PC-3 (cell line): ENCODE measurements at regions not wholly inside any gene's neighbourhood (a gene's known extent, or its start where the extent isn't known, plus 50 kb on each side); places are given as distances from the start of the nearest gene placed in this dataset.

Experiments used
- ATAC-seq: fragments of 200-7000 bp; cut with Tn5 transposase; 2 replicates; pipeline ENCODE4 v1.9.1; 2020; ENCODE audit warnings: mild to moderate bottlenecking, moderate library complexity
- BruUV-seq: library from RNA; stranded (reverse); fragments of 400-500 nt; replicated peaks from 2 replicates; lab custom pipeline; 2021; lab: Mats Ljungman, UMichigan
- CTCF ChIA-PET: fragments of 300-600 bp; sonication (Branson Sonifier 250); formaldehyde crosslinking; loops from one replicate; lab custom pipeline; 2022; ENCODE audit warnings: antibody characterized with exemption; lab: Charles Lee
- POLR2A ChIA-PET: fragments of 300-600 bp; sonication (Branson Sonifier 250); formaldehyde crosslinking; loops from one replicate; lab custom pipeline; 2022; ENCODE audit warnings: antibody characterized with exemption; ENCODE audit not compliant: unreplicated experiment; lab: Charles Lee
- DNase-seq: peaks from one replicate; pipeline ENCODE4 v3.0.0-alpha.2; 2015
- H2AFZ ChIP-seq: fragments of 300-600 bp; sonication (generic); 2 replicates; pipeline ENCODE4 v1.6.0; 2016; ENCODE audit warnings: antibody characterized with exemption, low read length
- H3F3A ChIP-seq: fragments of 300-600 bp; sonication (generic); one replicate; pipeline ENCODE4 v1.6.0; 2017; ENCODE audit warnings: antibody characterized with exemption, low read length, control low read depth, mild to moderate bottlenecking; ENCODE audit not compliant: unreplicated experiment
- H3K27ac ChIP-seq: fragments of 300-600 bp; sonication (generic); 2 replicates; pipeline ENCODE4 v1.5.1; 2016; ENCODE audit warnings: mild to moderate bottlenecking, low read length
- H3K27me3 ChIP-seq: fragments of 300-600 bp; sonication (generic); 2 replicates; pipeline ENCODE4 v1.6.1; 2016; ENCODE audit warnings: low read length, mixed read lengths
- H3K36me3 ChIP-seq: fragments of 300-600 bp; sonication (generic); 2 replicates; pipeline ENCODE4 v1.6.1; 2016; ENCODE audit warnings: low read depth, mixed run types, low read length, mixed read lengths
- H3K4me1 ChIP-seq: fragments of 300-600 bp; sonication (generic); 2 replicates; pipeline ENCODE4 v1.5.1; 2016; ENCODE audit warnings: low read length; ENCODE audit not compliant: insufficient read depth
- H3K4me2 ChIP-seq: fragments of 300-600 bp; sonication (generic); 2 replicates; pipeline ENCODE4 v1.6.0; 2016; ENCODE audit warnings: low read length
- H3K4me3 ChIP-seq: fragments of 300-600 bp; sonication (generic); 2 replicates; pipeline ENCODE4 v1.5.1; 2016; ENCODE audit warnings: mild to moderate bottlenecking, low read length, mixed read lengths
- H3K79me2 ChIP-seq: fragments of 300-600 bp; sonication (generic); 2 replicates; pipeline ENCODE4 v1.6.1; 2017; ENCODE audit warnings: low read length, mixed read lengths
- H3K9ac ChIP-seq: fragments of 300-600 bp; sonication (generic); 2 replicates; pipeline ENCODE4 v1.6.0; 2016; ENCODE audit warnings: mild to moderate bottlenecking, low read length
- H3K9me2 ChIP-seq: fragments of 300-600 bp; sonication (generic); replicated peaks from 2 replicates; pipeline ENCODE4 v1.6.1; 2016; ENCODE audit warnings: mixed run types, low read length, mixed read lengths
- H3K9me3 ChIP-seq: fragments of 300-600 bp; sonication (generic); 2 replicates; pipeline ENCODE4 v1.6.1; 2016; ENCODE audit warnings: low read length, mixed read lengths
- H4K20me1 ChIP-seq: fragments of 300-600 bp; sonication (generic); 2 replicates; pipeline ENCODE4 v1.6.1; 2016; ENCODE audit warnings: low read length, mixed read lengths
- EZH2 ChIP-seq: fragments of 300-600 bp; sonication (generic); IDR thresholded peaks from one replicate; pipeline ENCODE4 v1.6.1; 2017; ENCODE audit warnings: antibody characterized with exemption, mild to moderate bottlenecking, low read length; ENCODE audit not compliant: unreplicated experiment
- EZH2phosphoT487 ChIP-seq: fragments of 300-600 bp; sonication (generic); IDR thresholded peaks from 2 replicates; pipeline ENCODE4 v1.6.1; 2018; ENCODE audit warnings: mild to moderate bottlenecking, antibody characterized with exemption, low read length, borderline replicate concordance
- intact Hi-C: fragments of 100-400 bp; cut with micrococcal nuclease; formaldehyde crosslinking; loops from 2 replicates; pipeline ENCODE4 v1.9.0; 2023
- TF ChIP-seq, protein P1 (sequence below): fragments of 300-600 bp; sonication (generic); conservative IDR thresholded peaks from 2 replicates; pipeline ENCODE4 v1.5.1; 2017; ENCODE audit warnings: antibody characterized with exemption, low read depth, mild to moderate bottlenecking, low read length

DNA sequence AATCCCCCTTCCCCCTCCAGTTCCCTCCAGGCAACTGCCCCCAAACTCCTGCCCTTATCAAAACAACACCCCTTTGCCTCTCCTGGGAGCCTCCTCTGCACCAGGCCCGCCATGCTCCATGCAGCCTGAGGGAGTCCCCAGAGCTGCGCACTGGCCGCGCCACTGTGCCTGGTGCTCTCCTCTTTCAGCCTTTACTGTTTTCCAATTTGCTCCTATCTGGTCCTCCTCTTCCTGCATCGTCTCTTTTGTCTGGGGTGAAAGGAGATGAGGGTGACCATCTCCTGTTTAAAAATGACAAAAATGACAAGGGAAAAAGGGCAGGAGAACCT, 165.8 kb upstream of the ADCY1 start:
- H3K27me3 ChIP-seq = no peaks in the 10 kb centered on the region
- no TSS peak for BruUV-seq
- H3K9me3 ChIP-seq = no peaks in the 10 kb centered on the region
- ChIA-PET CTCF (no interaction called here), POLR2A (no interaction called here)
- H2AFZ ChIP-seq = no peak overlapping the region
- no peaks in the 10 kb centered on the region for H3K79me2 ChIP-seq
- no peak overlapping the region for H3K9ac ChIP-seq
- H3K4me3 ChIP-seq = no peak overlapping the region
- H3K27ac ChIP-seq = no peak overlapping the region
- no peaks in the 10 kb centered on the region; the same call in 1 of the 2 replicates for H3K36me3 ChIP-seq
- no peaks in the 10 kb centered on the region for H3F3A ChIP-seq
- TF ChIP-seq, protein P1, sequence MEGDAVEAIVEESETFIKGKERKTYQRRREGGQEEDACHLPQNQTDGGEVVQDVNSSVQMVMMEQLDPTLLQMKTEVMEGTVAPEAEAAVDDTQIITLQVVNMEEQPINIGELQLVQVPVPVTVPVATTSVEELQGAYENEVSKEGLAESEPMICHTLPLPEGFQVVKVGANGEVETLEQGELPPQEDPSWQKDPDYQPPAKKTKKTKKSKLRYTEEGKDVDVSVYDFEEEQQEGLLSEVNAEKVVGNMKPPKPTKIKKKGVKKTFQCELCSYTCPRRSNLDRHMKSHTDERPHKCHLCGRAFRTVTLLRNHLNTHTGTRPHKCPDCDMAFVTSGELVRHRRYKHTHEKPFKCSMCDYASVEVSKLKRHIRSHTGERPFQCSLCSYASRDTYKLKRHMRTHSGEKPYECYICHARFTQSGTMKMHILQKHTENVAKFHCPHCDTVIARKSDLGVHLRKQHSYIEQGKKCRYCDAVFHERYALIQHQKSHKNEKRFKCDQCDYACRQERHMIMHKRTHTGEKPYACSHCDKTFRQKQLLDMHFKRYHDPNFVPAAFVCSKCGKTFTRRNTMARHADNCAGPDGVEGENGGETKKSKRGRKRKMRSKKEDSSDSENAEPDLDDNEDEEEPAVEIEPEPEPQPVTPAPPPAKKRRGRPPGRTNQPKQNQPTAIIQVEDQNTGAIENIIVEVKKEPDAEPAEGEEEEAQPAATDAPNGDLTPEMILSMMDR = no peak
- no peak for TF ChIP-seq EZH2phosphoT487
- TF ChIP-seq EZH2 = no peak
- H3K4me1 ChIP-seq = peaks cover 7% of the 10 kb centered on the region; the same call in 1 of the 2 replicates
- intact Hi-C loops = no loop called here
- no peaks in the 10 kb centered on the region for H4K20me1 ChIP-seq
- DNase-seq = no peak
- ATAC-seq = no peak
- H3K4me2 ChIP-seq = no peak overlapping the region
- H3K9me2 ChIP-seq = no peaks in the 10 kb centered on the region

DNA sequence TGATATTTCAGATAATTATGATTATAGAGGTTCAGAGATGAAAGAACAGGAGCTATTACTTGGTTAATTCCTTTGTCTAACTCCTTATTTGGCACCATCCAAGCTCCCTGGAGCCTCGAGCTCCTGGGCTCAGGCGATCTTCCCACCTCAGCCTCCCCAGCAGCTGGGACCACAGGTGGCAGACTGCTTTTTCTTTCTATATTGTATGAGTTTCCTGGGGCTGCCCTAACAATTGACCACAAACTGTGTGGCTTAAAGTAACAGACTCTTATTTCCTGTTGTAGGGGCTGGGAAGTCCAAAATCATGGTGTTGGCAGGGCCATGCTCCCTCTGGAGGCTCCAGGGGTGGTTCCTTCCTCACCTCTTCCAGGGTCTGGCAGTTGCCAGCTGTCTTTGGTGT, 163.3 kb upstream of the ADCY1 start:
- no peak overlapping the region for H3K27ac ChIP-seq
- H3K9ac ChIP-seq = no peak overlapping the region
- H2AFZ ChIP-seq = no peak overlapping the region
- DNase-seq (no peak), ATAC-seq (no peak)
- H3K36me3 ChIP-seq = no peaks in the 10 kb centered on the region
- H4K20me1 ChIP-seq = no peaks in the 10 kb centered on the region
- ChIA-PET POLR2A (no interaction called here), CTCF (no interaction called here)
- H3K27me3 ChIP-seq = no peaks in the 10 kb centered on the region
- no peaks in the 10 kb centered on the region for H3K79me2 ChIP-seq
- H3K4me3 ChIP-seq = no peak overlapping the region
- no peaks in the 10 kb centered on the region for H3K4me1 ChIP-seq
- TF ChIP-seq EZH2 = no peak
- TF ChIP-seq, protein P1 = no peak
- TF ChIP-seq EZH2phosphoT487 = no peak
- no peaks in the 10 kb centered on the region for H3K9me3 ChIP-seq
- BruUV-seq = no TSS peak
- H3F3A ChIP-seq = no peaks in the 10 kb centered on the region
- H3K4me2 ChIP-seq = no peak overlapping the region
- H3K9me2 ChIP-seq = no peaks in the 10 kb centered on the region
- intact Hi-C loops = no loop called here

DNA sequence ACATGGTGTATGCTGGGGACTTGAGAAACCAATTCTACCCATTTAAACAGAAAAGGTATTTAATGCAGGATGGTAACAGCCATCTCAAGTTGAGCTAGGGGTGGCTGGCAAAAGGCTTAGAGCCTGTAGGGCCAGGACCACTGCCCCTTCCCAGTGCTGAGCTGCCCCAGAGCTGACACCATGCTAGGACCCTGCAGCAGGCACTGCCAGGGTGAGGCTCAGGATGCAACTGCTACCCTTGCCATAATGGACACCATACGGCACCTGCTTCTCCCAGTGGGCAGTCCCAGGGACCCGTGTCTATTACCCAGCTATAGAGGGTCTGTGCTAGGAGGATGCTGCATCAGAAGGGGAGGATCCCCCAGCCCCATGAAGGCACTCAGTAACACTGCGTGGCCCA, 160.7 kb upstream of the ADCY1 start:
- Histone ChIP-seq H3K4me3 (no peak overlapping the region), H3K9me3 (no peaks in the 10 kb centered on the region), H3K27me3 (no peaks in the 10 kb centered on the region), H3K4me2 (no peak overlapping the region), H3K4me1 (no peaks in the 10 kb centered on the region), H3K9me2 (no peaks in the 10 kb centered on the region), H2AFZ (no peak overlapping the region), H3K9ac (no peak overlapping the region), H3K27ac (no peak overlapping the region), H4K20me1 (no peaks in the 10 kb centered on the region), H3F3A (no peaks in the 10 kb centered on the region), H3K36me3 (no peaks in the 10 kb centered on the region), H3K79me2 (no peaks in the 10 kb centered on the region)
- intact Hi-C loops = no loop called here
- BruUV-seq = no TSS peak
- DNase-seq (no peak), ATAC-seq (no peak)
- TF ChIP-seq, protein P1 = no peak
- TF ChIP-seq EZH2phosphoT487 (no peak), EZH2 (no peak)
- POLR2A ChIA-PET = no interaction called here
- CTCF ChIA-PET = no interaction called here
